Neuronal stem cell (in vitro differentiated cells): ENCODE measurements at regions not wholly inside any gene's neighbourhood (a gene's known extent, or its start where the extent isn't known, plus 50 kb on each side); places are given as distances from the start of the nearest gene placed in this dataset.
"Not testable (repeated sequence)": the region's sequence is repeated elsewhere in the genome, so short reads cannot be mapped to it uniquely, and the experiment has no call there.

Source experiments
- DNase-seq: peaks from one replicate; pipeline ENCODE4 v3.0.0-alpha.2; 2013; ENCODE audit warnings: low spot score
- H2AFZ ChIP-seq: one replicate; pipeline ENCODE4 v1.6.1; 2013; ENCODE audit warnings: mild to moderate bottlenecking, low read length, inconsistent platforms
- H2AK5ac ChIP-seq: 2 replicates; pipeline ENCODE4 v1.6.1; 2013; ENCODE audit warnings: low read depth, mild to moderate bottlenecking, inconsistent platforms, low read length, moderate library complexity, mixed read lengths
- H2BK120ac ChIP-seq: 2 replicates; pipeline ENCODE4 v1.6.1; 2013; ENCODE audit warnings: low read depth, mild to moderate bottlenecking, inconsistent platforms, low read length, moderate library complexity, mixed read lengths
- H2BK12ac ChIP-seq: one replicate; pipeline ENCODE4 v1.6.1; 2013; ENCODE audit warnings: low read length, inconsistent platforms
- H2BK15ac ChIP-seq: 2 replicates; pipeline ENCODE4 v1.6.1; 2013; ENCODE audit warnings: mild to moderate bottlenecking, low read length, inconsistent platforms, mixed read lengths
- H2BK5ac ChIP-seq: one replicate; pipeline ENCODE4 v1.6.1; 2013; ENCODE audit warnings: inconsistent platforms, mild to moderate bottlenecking, low read length, moderate library complexity
- H3K14ac ChIP-seq: one replicate; pipeline ENCODE4 v1.6.1; 2013; ENCODE audit warnings: low read length, inconsistent platforms
- H3K18ac ChIP-seq: 2 replicates; pipeline ENCODE4 v1.6.1; 2013; ENCODE audit warnings: low read length, inconsistent platforms
- H3K23ac ChIP-seq: 2 replicates; pipeline ENCODE4 v1.6.1; 2013; ENCODE audit warnings: low read depth, mild to moderate bottlenecking, mixed read lengths, low read length, inconsistent platforms; ENCODE audit not compliant: poor library complexity
- H3K27ac ChIP-seq: replicated peaks from 3 replicates; pipeline ENCODE4 v1.5.1; 2013; ENCODE audit warnings: low read length, inconsistent platforms
- H3K27me3 ChIP-seq, 3 experiments: 2 replicates each; pipeline ENCODE4 v1.6.1; 2013; ENCODE audit warnings: low read length in 3 of 3, mild to moderate bottlenecking in 2 of 3, inconsistent platforms in 1 of 3, low read depth in 1 of 3, mixed read lengths in 1 of 3, moderate library complexity in 1 of 3; ENCODE audit not compliant: control insufficient read depth in 3 of 3, insufficient read depth in 3 of 3
- H3K36me3 ChIP-seq, 2 donors: replicated peaks in 1 of 2; 2 replicates each; pipeline ENCODE4 v1.6.1; 2013; ENCODE audit warnings: low read length in 2 of 2; ENCODE audit not compliant: control insufficient read depth in 2 of 2, insufficient read depth in 2 of 2
- H3K4ac ChIP-seq: 2 replicates; pipeline ENCODE4 v1.6.1; 2013; ENCODE audit warnings: inconsistent platforms, mild to moderate bottlenecking, low read length, moderate library complexity
- H3K4me1 ChIP-seq, 2 donors: 1 replicate in 1 of 2; 2 replicates in 1 of 2; pipeline ENCODE4 v1.6.1; 2013; ENCODE audit warnings: low read length in 2 of 2, low read depth in 1 of 2; ENCODE audit not compliant: control insufficient read depth in 2 of 2, insufficient read depth in 1 of 2
- H3K4me2 ChIP-seq: one replicate; pipeline ENCODE4 v1.6.1; 2013; ENCODE audit warnings: mild to moderate bottlenecking, low read length, inconsistent platforms; ENCODE audit not compliant: insufficient read depth, poor library complexity, severe bottlenecking
- H3K4me3 ChIP-seq, 2 donors: 2 replicates each; pipeline ENCODE4 v1.5.1; 2013; ENCODE audit warnings: low read length in 2 of 2, mild to moderate bottlenecking in 2 of 2, inconsistent platforms in 1 of 2, moderate library complexity in 1 of 2
- H3K79me1 ChIP-seq: one replicate; pipeline ENCODE4 v1.6.1; 2013; ENCODE audit warnings: low read depth, mild to moderate bottlenecking, inconsistent platforms, low read length, moderate library complexity
- H3K9ac ChIP-seq: one replicate; pipeline ENCODE4 v1.6.1; 2013; ENCODE audit warnings: mild to moderate bottlenecking, low read depth, low read length, inconsistent platforms; ENCODE audit not compliant: poor library complexity
- H3K9me3 ChIP-seq, 2 donors: replicated peaks in 1 of 2; 2 replicates each; pipeline versions ENCODE3 to v1.6.1; 2013; ENCODE audit warnings: low read length in 2 of 2, mild to moderate bottlenecking in 2 of 2, inconsistent platforms in 1 of 2, low read depth in 1 of 2, mixed read lengths in 1 of 2, moderate library complexity in 1 of 2; ENCODE audit not compliant: control insufficient read depth in 2 of 2, insufficient read depth in 1 of 2
- H4K8ac ChIP-seq: one replicate; pipeline ENCODE4 v1.6.1; 2013; ENCODE audit warnings: low read depth, mild to moderate bottlenecking, inconsistent platforms, low read length, moderate library complexity
- H4K91ac ChIP-seq: one replicate; pipeline ENCODE4 v1.6.1; 2013; ENCODE audit warnings: low read length, low read depth, mild to moderate bottlenecking, inconsistent platforms; ENCODE audit not compliant: poor library complexity
- WGBS, 2 donors: extraction: QIAGEN DNeasy Blood & Tissue Kit; methylation state at CpG; one replicate each; pipeline ENCODE4 v1.1.7; 2013; ENCODE audit warnings: missing lambda C conversion rate in 2 of 2, mixed read lengths in 1 of 2; ENCODE audit not compliant: insufficient read length in 2 of 2, insufficient replicate concordance in 1 of 2; ENCODE audit errors: extremely low coverage in 2 of 2; 5-methylcytosine and 5-hydroxymethylcytosine counted together

DNA sequence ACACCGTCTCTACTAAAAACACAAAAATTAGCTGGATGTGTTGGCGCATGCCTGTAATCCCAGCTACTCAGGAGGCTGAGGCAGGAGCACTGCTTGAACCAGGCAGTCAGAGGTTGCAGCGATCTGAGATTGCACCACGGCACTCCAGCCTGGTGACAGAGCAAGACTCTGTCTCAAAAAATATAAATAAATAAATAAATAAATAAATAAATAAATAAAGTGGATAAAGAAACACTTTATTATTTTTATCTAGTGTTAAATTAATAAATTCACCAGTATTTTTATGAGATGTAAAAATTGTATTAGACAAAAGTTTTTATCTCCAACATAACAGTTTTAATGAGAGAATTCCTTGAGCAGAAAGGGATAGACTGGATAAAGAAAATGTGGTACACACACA lies 839.3 kb downstream of the DIAPH3 start:
- H3K4ac ChIP-seq, H4K8ac ChIP-seq, H2BK120ac ChIP-seq, H2BK12ac ChIP-seq, H3K4me2 ChIP-seq, H2AFZ ChIP-seq, H2BK15ac ChIP-seq, DNase-seq, H3K9ac ChIP-seq, H3K9me3 ChIP-seq, H3K23ac ChIP-seq, H3K27me3 ChIP-seq, H3K4me3 ChIP-seq, H4K91ac ChIP-seq, H3K18ac ChIP-seq, H3K27ac ChIP-seq, H3K36me3 ChIP-seq, H3K14ac ChIP-seq, H2BK5ac ChIP-seq, H3K4me1 ChIP-seq, H2AK5ac ChIP-seq, H3K79me1 ChIP-seq: not testable (repeated sequence)
- WGBS, 2 donors, result no CpG with 5 or more reads among the region's 4 CpGs

DNA sequence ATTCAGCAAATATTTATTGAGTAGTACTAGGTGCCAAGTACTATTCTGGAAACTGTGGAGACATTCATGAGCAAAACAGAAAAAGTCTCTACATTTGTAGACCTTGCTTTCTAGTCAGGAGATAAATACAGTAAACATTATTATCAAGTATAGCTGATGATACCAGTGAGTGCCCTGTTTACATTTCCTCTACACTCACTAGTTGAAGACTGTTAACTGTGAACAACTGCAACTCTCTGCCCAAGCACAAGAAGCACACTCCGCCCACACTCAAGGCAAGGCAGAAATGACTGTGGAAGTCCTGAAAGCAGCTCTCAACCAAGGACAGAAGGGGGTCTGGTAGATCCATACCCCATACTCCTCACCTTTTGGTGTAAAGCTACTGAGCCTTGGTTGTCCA lies 837.0 kb downstream of the DIAPH3 start:
- WGBS, 2 donors, result no CpG with 5 or more reads among the region's 1 CpG

DNA sequence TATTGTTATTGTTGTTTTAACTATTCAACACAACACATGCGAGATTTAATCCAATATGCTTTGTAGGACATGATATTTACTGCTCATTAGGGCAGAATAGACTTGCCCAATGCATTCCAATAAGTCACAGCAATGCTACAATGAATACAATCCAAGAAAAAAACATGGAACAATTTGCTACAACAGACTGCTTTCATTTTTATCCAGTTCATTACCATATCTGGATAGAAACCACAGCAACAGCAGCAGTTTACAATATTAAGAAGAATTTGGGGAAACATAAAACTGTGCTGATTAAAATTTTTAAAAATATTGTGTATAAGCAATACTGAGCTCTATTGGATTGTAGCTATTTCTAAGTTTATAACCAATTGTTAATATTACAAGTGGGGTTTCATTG lies 833.0 kb downstream of the DIAPH3 start:
- DNase-seq, result no peak
- H2BK12ac ChIP-seq, result no peak overlapping the region
- H3K4me3 ChIP-seq, result no peak overlapping the region
- H3K9me3 ChIP-seq, result no peaks in the 10 kb centered on the region
- H2BK120ac ChIP-seq, result no peak overlapping the region
- no peak overlapping the region for H3K18ac ChIP-seq
- no peak overlapping the region for H2BK5ac ChIP-seq
- H3K36me3 ChIP-seq, result no peaks in the 10 kb centered on the region
- H3K27me3 ChIP-seq, result no peaks in the 10 kb centered on the region
- H3K79me1 ChIP-seq, result no peaks in the 10 kb centered on the region
- H3K23ac ChIP-seq, result no peak overlapping the region
- no peak overlapping the region for H3K14ac ChIP-seq
- no peak overlapping the region for H2BK15ac ChIP-seq
- H3K4me1 ChIP-seq, result no peaks in the 10 kb centered on the region
- no peak overlapping the region for H2AFZ ChIP-seq
- no peak overlapping the region for H3K27ac ChIP-seq
- H2AK5ac ChIP-seq, result no peak overlapping the region
- no peak overlapping the region for H3K4me2 ChIP-seq
- no peak overlapping the region for H4K91ac ChIP-seq
- WGBS, 2 donors, result no CpG with 5 or more reads among the region's 1 CpG
- H4K8ac ChIP-seq, result no peak overlapping the region
- H3K4ac ChIP-seq, result no peak overlapping the region
- H3K9ac ChIP-seq, result no peak overlapping the region

More for the DNA sequence above, 837.0 kb downstream of the DIAPH3 start:
- Histone ChIP-seq H3K14ac (no peak overlapping the region), H2BK15ac (no peak overlapping the region), H2BK12ac (no peak overlapping the region), H2BK5ac (no peak overlapping the region), H2AFZ (no peak overlapping the region), H4K8ac (no peak overlapping the region), H3K27ac (no peak overlapping the region), H3K4me1 (no peaks in the 10 kb centered on the region), H3K4me2 (no peak overlapping the region), H2AK5ac (no peak overlapping the region), H3K79me1 (no peaks in the 10 kb centered on the region), H2BK120ac (no peak overlapping the region), H3K23ac (no peak overlapping the region), H3K27me3 (no peaks in the 10 kb centered on the region), H3K18ac (no peak overlapping the region), H3K4ac (no peak overlapping the region), H3K9ac (no peak overlapping the region), H4K91ac (no peak overlapping the region), H3K9me3 (no peaks in the 10 kb centered on the region), H3K36me3 (no peaks in the 10 kb centered on the region), H3K4me3 (no peak overlapping the region)
- DNase-seq, result no peak

DNA sequence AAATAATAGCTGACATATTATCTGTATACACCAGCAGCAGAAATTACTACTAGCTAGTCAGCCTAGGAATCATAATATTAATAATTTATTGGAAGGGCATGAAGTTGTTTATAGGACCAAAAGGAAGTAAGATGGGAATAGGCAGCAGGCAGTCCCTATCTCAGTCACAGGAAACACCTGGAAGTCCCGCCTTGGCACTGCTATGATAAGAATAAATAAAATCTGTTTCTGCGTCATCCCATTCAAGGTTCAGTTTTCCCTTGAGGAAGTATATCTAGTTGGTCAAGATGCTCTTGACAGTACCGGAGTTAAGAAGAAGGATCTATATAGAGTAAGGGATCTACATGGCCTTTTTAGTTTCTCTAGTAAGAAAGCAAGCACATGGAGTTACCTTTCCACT lies 830.8 kb downstream of the DIAPH3 start:
- Histone ChIP-seq H3K9me3 (no peaks in the 10 kb centered on the region), H3K4ac (no peak overlapping the region), H2BK15ac (no peak overlapping the region), H3K4me2 (no peak overlapping the region), H3K23ac (no peak overlapping the region), H4K8ac (no peak overlapping the region), H3K9ac (no peak overlapping the region), H3K79me1 (no peaks in the 10 kb centered on the region), H3K14ac (no peak overlapping the region), H3K4me3 (no peak overlapping the region), H3K36me3 (no peaks in the 10 kb centered on the region), H2BK5ac (no peak overlapping the region), H3K4me1 (no peaks in the 10 kb centered on the region), H4K91ac (no peak overlapping the region), H2BK12ac (no peak overlapping the region), H3K18ac (no peak overlapping the region), H2AFZ (no peak overlapping the region), H3K27ac (no peak overlapping the region), H3K27me3 (no peaks in the 10 kb centered on the region), H2AK5ac (no peak overlapping the region), H2BK120ac (no peak overlapping the region)
- WGBS, 2 donors, result no CpG with 5 or more reads among the region's 3 CpGs
- no peak for DNase-seq
